Right lung (tissue), 2 donors: ENCODE measurements at regions not wholly inside any gene's neighbourhood (a gene's known extent, or its start where the extent isn't known, plus 50 kb on each side); places are given as distances from the start of the nearest gene placed in this dataset.
"Not testable (repeated sequence)": the region's sequence is repeated elsewhere in the genome, so short reads cannot be mapped to it uniquely, and the experiment has no call there.

Source experiments
- DNase-seq, 2 donors: peaks; one replicate each; pipeline ENCODE4 v3.0.0-alpha.2; 2013

GRCh38 chr4:84019626-84020025, 479.5 kb downstream of the NKX6-1 start:
- no peak for DNase-seq

- no peak for DNase-seq
These were observed 467.1 kb downstream of the GPAT3 start for GRCh38 chr4:84003046-84003445.

DNA sequence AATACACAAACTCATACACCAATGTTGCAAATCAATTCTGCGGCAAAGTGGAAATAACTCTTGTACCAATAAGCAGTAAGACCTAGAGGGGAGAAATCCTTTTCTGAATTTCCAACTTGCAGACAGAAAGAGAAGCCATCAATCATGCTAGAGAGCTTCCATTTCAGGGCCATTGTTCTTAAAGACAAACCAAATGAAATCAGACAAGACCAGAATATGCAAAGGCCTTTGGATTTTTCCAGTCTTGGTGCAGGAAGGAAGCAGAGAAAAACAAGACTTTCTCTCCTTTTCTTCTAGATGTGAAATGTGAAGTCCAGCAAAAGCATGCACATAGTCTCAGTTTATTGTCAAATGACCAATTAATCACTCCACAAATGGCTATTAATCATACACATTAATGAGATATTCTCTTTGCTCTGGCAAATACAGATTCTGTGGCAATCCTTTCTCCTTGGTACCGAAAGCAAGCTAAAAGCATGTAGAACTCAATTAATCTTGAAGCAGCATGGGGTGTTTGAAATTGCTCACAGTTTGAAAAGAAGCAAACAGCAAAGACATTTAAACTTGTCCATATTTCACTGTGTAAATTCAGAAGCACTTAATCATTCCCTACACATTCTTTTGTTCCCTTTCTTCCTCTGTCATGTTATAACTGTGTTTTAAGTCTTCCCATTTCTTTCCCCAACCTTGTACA, 466.1 kb downstream of the GPAT3 start:
- no peak for DNase-seq

GRCh38 chr4:83996254-83996653, 460.3 kb downstream of the GPAT3 start:
- DNase-seq: no peak

GRCh38 chr4:83993774-83994173, 457.9 kb downstream of the GPAT3 start:
- DNase-seq: no peak

- DNase-seq: no peak
These were observed 453.9 kb downstream of the GPAT3 start for GRCh38 chr4:83989835-83990234.

GRCh38 chr4:83981156-83981555, 445.2 kb downstream of the GPAT3 start:
- DNase-seq: no peak

GRCh38 chr4:83979773-83980172, 443.9 kb downstream of the GPAT3 start:
- no peak for DNase-seq

- no peak for DNase-seq
These were observed 438.3 kb downstream of the GPAT3 start for GRCh38 chr4:83974111-83974780.

DNA sequence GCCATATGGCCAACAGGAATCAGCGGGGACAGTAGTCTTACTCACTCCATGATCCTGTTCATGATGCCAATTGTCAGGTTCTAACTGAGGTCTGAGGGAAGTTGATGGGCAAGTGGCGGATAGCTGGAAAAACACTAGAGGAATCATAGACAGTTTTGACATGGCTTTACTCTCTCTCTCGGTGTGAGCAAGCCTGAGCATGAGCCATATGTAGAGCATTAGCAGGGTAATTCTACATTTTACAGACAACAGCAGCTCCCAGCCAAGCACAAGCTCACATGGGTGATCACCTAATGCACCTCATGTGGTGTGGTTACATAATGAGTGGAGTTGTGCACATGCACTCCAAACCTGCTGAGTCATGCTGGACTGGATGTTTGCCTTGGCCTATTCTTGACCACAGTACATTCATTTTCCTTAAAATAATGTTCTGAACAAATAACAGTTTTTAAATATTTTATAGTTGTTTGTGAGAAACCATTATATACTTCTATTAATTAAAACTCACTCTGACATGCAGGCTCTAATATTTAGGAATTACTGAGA, 429.2 kb downstream of the GPAT3 start:
- no peak for DNase-seq

DNA sequence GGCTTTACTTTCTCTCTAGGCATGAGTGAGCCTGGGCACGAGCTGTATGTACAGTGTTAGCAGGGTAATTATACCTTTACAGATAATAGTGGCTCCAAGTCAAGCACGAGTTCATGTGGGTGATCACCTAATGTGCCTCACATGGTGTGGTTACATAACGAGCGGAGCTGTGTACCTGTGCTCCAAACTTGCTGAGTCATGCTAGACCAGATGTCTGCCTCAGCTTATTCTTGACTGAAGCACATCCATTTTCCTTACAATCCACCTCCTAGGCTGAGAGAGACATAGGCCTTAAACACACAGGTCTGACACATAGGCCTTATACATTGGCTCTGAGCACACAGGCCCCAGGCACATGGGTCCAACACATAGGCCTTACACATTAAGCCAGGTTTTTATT, 426.6 kb downstream of the GPAT3 start:
- no peak for DNase-seq

DNA sequence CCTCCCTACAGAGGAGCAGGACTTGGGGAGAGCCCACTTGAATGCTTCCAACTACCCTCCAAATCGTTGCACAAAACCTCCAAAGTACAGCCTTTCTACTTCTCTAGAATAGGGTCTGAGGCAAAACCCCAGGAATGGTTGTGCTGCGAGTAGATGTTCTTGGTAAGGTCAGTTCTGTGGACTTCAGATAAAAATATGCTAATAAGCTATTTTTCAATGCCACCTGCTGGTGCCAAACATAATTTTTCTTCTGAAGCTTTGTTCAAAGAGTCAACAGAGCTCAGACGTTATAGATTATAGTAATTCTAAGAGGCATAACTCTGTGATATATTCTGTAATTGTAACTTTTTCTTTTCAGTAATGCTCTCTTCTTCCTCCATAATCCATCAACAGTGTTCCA, 425.7 kb downstream of the GPAT3 start:
- DNase-seq: no peak

- no peak for DNase-seq
These were observed 423.3 kb downstream of the GPAT3 start for GRCh38 chr4:83959160-83959559.

- DNase-seq: no peak
These were observed 411.9 kb downstream of the GPAT3 start for GRCh38 chr4:83947830-83948193.

DNA sequence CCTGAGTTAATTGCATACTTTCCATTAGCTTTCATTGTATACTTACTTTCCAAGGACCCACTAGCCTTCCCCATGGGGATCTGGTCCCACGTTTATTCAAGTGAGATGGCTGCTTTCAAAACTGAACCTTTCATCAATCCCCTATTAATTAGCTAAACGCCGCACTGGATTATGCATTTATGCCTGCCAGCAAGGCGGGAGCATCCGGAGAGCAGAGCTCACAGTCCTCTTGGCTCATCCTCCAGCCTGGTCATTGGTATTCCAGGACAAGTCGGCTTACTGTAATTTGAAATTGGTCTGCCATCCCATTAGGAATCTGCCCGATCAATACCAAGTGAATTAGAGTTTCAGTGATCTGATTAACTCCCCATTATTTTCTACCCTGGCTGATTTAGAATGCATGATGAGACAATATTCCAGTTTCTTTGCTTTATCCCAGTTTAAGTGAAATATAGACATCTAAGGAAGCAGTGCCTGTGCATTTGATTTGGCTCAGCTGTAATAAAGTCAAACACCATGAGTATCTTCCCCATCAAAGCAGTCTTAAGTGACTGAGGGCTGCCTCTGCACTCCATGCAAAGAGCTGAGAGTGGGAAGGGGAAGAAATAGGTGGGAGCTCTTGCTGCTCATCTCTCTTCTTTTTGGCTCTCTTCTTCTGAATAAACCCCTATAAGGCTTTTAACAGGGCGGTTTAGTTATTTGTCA, 411.4 kb downstream of the GPAT3 start:
- no peak for DNase-seq

GRCh38 chr4:83943691-83944090, 407.8 kb downstream of the GPAT3 start:
- not testable (repeated sequence) for DNase-seq

GRCh38 chr4:83932750-83933391, 397.0 kb downstream of the GPAT3 start:
- no peak for DNase-seq

DNA sequence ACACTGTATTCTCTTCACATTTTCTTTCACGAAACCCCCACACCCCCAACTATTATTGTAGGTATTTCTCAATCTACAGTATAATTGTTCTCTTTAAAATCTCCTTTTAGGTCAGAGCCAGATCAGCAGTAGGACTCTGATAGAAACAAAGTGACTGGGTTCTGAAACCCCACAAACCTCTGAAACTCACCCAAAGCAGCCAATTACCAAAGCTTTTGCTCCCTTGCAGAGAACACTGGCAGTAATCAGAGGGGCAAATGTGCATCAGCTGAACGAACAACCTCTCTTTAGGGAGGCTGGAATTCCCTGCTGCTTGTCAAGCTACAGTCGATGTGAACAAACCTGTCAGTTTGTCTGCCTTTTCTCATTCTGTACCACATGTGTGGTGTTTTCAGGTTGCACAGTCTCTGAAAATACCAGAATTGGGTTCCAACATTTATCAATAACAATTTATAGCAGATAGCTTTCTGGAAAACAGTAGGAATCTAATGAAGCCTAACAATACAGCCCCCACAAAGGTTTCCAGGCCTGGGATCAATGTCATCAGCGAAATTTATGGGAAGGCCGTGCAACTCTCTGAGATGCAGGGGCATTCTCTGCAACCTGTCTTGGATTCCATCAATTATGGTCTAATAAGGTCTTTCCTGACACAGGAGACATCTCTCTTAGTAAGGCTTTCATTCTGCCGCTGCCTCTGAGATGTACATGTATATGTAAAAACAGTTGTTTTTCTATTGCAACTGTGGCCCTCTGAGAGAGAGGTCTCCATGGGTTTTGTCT, 395.9 kb downstream of the GPAT3 start:
- DNase-seq: no peak

DNA sequence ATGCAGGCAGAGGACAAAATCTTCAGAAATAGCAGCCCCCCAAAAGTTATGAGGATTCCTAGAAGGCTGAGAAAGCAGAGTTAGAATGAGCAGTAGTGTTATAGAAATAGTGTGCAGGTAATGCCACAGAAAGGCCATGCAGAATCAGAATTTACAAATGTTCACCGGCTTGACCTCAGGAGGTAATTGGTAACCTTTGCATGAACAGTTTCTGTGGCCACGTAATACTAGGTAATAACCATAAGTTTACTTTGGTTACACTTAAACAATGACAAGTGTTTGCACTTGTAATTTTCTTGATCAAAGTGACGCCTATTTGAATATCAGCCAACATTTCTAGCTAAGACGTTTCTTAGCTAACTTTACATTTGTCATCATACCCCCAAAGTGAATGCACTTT, 393.6 kb downstream of the GPAT3 start:
- DNase-seq: no peak

DNA sequence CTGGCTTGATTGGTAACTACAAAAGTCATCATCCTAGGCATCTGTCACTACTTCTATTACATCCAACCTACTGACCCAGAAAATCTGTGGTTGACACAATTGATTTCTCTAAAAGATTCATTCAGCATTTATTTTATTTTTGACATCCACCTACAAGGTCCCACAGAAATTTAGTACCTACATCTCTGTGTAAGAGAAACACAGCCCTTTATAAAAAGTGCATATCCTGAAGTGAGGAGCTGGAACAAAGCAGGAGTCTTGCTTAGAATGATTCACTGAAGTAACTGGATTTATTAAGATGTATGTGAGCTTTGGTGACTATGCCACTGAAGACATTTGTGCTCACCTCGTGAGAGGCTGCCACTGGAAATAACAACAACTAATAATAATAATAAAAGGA, 391.0 kb downstream of the GPAT3 start:
- no peak for DNase-seq

GRCh38 chr4:83923341-83923740, 387.4 kb downstream of the GPAT3 start:
- DNase-seq: no peak

GRCh38 chr4:83922402-83922801, 386.5 kb downstream of the GPAT3 start:
- DNase-seq: no peak
